ENCODE measurements at regions not wholly inside any gene's neighbourhood (a gene's known extent, or its start where the extent isn't known, plus 50 kb on each side); places are given as distances from the start of the nearest gene placed in this dataset.
A peak's percentile ranks its signal among the peaks of the same experiment; 100 is the strongest.

- TF ChIP-seq CHD7 (IDR thresholded peaks at IDR 0.05; ENCODE audit: insufficient replicate concordance, low read length): peak; percentile 33
Observed at GRCh38 chr21:17668479-17669140, 55.9 kb upstream of the BTG3 start (continued).

Measured in H1 (cell line).